ENCODE measurements at regions not wholly inside any gene's neighbourhood (a gene's known extent, or its start where the extent isn't known, plus 50 kb on each side); places are given as distances from the start of the nearest gene placed in this dataset.

GRCh38 chrX:25344161-25344936, 328.6 kb upstream of the ARX start:
- Histone ChIP-seq H3K4me1 (ENCODE audit: control insufficient read depth in 5 of 5, insufficient read depth in 5 of 5, low read length in 5 of 5) (no peaks in the 10 kb centered on the region), H3K9ac (ENCODE audit: insufficient read depth in 1 of 2, low read length in 2 of 2) (no peak overlapping the region), H3K27me3 (ENCODE audit: control insufficient read depth in 3 of 3, insufficient read depth in 3 of 3, low read length in 2 of 3) (no peaks in the 10 kb centered on the region), H3K4me3 (no peak overlapping the region), H3K36me3 (ENCODE audit: control insufficient read depth in 4 of 4, insufficient read depth in 4 of 4, low read length in 4 of 4) (no peaks in the 10 kb centered on the region), H3K9me3 (ENCODE audit: control insufficient read depth in 4 of 4, insufficient read depth in 3 of 4, low read length in 3 of 4) (no peaks in the 10 kb centered on the region), H3K27ac (ENCODE audit: low read depth in 1 of 2, low read length in 1 of 2) (no peak overlapping the region)
- ATAC-seq (ENCODE audit: insufficient read depth, low FRiP score): no peak
- 58 to 74% methylated on average over 7 of the region's 7 CpGs for WGBS, 2 donors
- no peak for DNase-seq
- TF ChIP-seq, protein P1, sequence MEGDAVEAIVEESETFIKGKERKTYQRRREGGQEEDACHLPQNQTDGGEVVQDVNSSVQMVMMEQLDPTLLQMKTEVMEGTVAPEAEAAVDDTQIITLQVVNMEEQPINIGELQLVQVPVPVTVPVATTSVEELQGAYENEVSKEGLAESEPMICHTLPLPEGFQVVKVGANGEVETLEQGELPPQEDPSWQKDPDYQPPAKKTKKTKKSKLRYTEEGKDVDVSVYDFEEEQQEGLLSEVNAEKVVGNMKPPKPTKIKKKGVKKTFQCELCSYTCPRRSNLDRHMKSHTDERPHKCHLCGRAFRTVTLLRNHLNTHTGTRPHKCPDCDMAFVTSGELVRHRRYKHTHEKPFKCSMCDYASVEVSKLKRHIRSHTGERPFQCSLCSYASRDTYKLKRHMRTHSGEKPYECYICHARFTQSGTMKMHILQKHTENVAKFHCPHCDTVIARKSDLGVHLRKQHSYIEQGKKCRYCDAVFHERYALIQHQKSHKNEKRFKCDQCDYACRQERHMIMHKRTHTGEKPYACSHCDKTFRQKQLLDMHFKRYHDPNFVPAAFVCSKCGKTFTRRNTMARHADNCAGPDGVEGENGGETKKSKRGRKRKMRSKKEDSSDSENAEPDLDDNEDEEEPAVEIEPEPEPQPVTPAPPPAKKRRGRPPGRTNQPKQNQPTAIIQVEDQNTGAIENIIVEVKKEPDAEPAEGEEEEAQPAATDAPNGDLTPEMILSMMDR (IDR thresholded peaks at IDR 0.05; ENCODE audit: control extremely low read depth, extremely low read depth): no peak

DNA sequence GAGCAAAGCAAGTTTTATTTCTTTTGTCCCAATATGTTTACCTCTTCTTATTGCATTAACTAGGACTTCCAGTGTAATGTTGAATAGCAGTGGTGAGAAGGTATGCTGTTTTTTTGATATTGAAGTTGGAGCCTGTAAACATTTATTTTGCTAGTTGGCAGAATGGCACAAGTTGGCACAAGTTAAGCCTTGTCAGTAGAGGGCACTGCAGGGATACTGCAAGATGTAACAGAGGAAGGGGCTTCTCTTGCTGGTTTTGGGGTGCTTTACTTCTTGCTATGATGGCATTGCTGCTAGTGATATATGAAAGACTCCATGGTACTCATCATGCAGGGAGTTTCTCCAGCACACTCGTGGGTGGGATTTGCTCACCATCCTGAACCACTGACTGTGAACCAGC, 327.3 kb upstream of the ARX start:
- TF ChIP-seq, protein P1 (IDR thresholded peaks at IDR 0.05; ENCODE audit: control extremely low read depth, extremely low read depth): no peak
- Histone ChIP-seq H3K4me3 (no peak overlapping the region), H3K9me3 (ENCODE audit: control insufficient read depth in 4 of 4, insufficient read depth in 3 of 4, low read length in 3 of 4) (peaks cover 0 to 3% (median under 1%) of the 10 kb centered on the region in 4 donors), H3K27me3 (ENCODE audit: control insufficient read depth in 3 of 3, insufficient read depth in 3 of 3, low read length in 2 of 3) (no peaks in the 10 kb centered on the region), H3K9ac (ENCODE audit: insufficient read depth in 1 of 2, low read length in 2 of 2) (no peak overlapping the region), H3K4me1 (ENCODE audit: control insufficient read depth in 5 of 5, insufficient read depth in 5 of 5, low read length in 5 of 5) (no peaks in the 10 kb centered on the region), H3K27ac (ENCODE audit: low read depth in 1 of 2, low read length in 1 of 2) (no peak overlapping the region), H3K36me3 (ENCODE audit: control insufficient read depth in 4 of 4, insufficient read depth in 4 of 4, low read length in 4 of 4) (no peaks in the 10 kb centered on the region)
- DNase-seq: no peak
- ATAC-seq (ENCODE audit: insufficient read depth, low FRiP score): no peak
- 30 to 75% methylated on average over 1 of the region's 1 CpG for WGBS, 2 donors

DNA sequence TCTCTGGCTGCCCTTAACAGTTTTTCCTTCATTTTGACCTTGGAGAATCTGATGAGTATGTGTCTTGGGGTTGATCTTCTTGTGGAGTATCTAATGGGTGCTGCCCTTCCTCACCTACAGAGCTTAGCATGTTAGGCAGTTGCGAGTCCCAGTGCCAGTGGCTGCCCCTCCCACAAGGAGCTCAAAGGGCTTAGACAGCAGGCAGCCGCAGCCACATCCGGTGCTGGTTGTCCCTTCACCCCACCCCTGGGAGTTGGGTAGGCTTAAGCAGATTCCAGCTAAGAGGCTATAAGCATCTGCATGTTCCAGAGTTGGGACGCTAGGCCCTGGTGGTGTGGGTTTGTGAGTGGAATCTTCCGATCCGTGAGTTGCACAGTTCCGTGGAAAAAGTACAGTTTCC, 322.1 kb upstream of the ARX start:
- Histone ChIP-seq H3K36me3 (ENCODE audit: control insufficient read depth in 4 of 4, insufficient read depth in 4 of 4, low read length in 4 of 4) (no peaks in the 10 kb centered on the region), H3K9ac (ENCODE audit: insufficient read depth in 1 of 2, low read length in 2 of 2) (no peak overlapping the region), H3K9me3 (ENCODE audit: control insufficient read depth in 4 of 4, insufficient read depth in 3 of 4, low read length in 3 of 4) (peaks cover 0 to 4% (median 1%) of the 10 kb centered on the region in 4 donors), H3K27ac (ENCODE audit: low read depth in 1 of 2, low read length in 1 of 2) (no peak overlapping the region), H3K27me3 (ENCODE audit: control insufficient read depth in 3 of 3, insufficient read depth in 3 of 3, low read length in 2 of 3) (no peaks in the 10 kb centered on the region), H3K4me3 (no peak overlapping the region), H3K4me1 (ENCODE audit: control insufficient read depth in 5 of 5, insufficient read depth in 5 of 5, low read length in 5 of 5) (no peaks in the 10 kb centered on the region)
- TF ChIP-seq, protein P1 (IDR thresholded peaks at IDR 0.05; ENCODE audit: control extremely low read depth, extremely low read depth): no peak
- 88 to 92% methylated on average over 6 to 7 of the region's 7 CpGs for WGBS, 2 donors
- no peak for ATAC-seq (ENCODE audit: insufficient read depth, low FRiP score)
- DNase-seq: no peak

All from lung (tissue), 11 donors.